GM10266 (cell line): ENCODE measurements at regions not wholly inside any gene's neighbourhood (a gene's known extent, or its start where the extent isn't known, plus 50 kb on each side); places are given as distances from the start of the nearest gene placed in this dataset.

Experiments
- DNase-seq: peaks from one replicate; pipeline ENCODE4 v3.0.0; 2012; ENCODE audit errors: extremely low spot score
- TF ChIP-seq, protein P1 (sequence below): IDR thresholded peaks from 2 replicates; pipeline ENCODE4 v1.5.1; 2012; ENCODE audit warnings: mild to moderate bottlenecking, low read depth; ENCODE audit not compliant: control insufficient read depth, insufficient read depth; ENCODE audit errors: missing control alignments

DNA sequence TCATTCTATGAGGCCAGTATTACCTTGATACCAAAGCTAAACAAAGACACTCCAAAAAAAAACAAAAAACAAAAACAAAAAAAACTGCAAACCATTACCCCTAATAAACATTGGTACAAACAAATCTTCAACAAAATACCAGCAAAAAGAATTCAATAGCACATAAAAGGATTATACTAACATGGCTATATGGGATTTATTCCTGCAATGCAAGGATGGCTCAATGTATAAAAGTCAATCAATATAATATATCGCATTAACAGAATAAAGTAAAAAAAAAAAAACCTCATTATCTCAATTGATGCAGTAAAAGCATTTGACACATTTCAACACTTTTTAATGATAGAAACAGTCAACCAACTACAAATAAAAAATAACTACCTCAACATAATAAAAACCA is 233.3 kb upstream of the NFE2L3 start:
- TF ChIP-seq, protein P1, sequence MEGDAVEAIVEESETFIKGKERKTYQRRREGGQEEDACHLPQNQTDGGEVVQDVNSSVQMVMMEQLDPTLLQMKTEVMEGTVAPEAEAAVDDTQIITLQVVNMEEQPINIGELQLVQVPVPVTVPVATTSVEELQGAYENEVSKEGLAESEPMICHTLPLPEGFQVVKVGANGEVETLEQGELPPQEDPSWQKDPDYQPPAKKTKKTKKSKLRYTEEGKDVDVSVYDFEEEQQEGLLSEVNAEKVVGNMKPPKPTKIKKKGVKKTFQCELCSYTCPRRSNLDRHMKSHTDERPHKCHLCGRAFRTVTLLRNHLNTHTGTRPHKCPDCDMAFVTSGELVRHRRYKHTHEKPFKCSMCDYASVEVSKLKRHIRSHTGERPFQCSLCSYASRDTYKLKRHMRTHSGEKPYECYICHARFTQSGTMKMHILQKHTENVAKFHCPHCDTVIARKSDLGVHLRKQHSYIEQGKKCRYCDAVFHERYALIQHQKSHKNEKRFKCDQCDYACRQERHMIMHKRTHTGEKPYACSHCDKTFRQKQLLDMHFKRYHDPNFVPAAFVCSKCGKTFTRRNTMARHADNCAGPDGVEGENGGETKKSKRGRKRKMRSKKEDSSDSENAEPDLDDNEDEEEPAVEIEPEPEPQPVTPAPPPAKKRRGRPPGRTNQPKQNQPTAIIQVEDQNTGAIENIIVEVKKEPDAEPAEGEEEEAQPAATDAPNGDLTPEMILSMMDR, result no peak
- DNase-seq, result no peak

DNA sequence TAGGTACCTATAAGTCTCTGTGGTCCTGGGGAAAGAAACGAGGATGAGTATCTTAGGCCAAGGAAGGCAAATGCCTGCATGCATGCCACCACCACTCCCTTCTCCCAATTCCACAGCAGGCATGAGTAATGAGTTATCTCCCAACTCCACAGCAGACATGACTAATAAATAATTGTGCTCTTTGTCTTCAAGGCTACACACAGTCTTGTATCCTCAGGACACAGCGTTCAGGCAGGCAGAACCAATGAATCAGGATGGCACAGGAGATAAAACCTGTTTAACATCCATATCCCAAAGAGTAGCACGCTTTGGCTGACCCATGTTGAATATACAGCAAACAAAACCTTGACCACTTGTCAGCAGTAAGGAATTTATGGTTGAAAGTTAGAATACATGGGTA is 229.7 kb upstream of the NFE2L3 start:
- TF ChIP-seq, protein P1, result no peak
- no peak for DNase-seq

DNA sequence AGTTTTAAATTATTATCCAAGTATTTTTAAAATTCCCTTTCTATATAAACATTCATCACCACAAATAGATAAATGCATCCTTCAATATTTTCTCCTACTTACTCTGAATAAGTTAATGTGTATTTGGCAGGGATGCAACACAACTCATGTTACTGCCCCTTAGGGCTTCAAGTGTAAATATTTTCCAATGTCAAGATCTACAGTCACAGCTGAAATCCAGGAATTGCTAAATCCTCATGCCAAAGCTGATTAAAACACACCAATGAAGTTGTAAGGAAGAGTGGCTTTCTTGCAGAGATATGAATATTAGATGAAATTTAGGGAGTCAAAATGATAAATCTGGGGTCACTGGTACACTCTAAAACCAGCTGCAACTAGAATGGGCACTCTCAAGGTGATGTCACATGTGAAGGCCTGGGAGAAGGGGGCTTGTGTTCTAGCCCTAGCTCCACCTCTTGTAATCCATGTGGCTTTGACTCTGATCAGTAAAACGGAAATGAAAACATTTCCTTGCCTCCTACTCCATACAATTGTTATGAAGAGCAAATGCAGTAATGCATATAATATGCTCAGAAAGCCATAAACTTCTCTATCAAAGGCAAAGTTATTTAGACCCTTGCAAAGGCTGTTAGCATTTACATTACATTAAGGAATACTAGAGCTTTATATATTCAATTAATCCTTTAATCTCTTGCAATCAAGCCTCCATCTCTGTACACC is 228.1 kb upstream of the NFE2L3 start:
- no peak for DNase-seq
- TF ChIP-seq, protein P1, result no peak

DNA sequence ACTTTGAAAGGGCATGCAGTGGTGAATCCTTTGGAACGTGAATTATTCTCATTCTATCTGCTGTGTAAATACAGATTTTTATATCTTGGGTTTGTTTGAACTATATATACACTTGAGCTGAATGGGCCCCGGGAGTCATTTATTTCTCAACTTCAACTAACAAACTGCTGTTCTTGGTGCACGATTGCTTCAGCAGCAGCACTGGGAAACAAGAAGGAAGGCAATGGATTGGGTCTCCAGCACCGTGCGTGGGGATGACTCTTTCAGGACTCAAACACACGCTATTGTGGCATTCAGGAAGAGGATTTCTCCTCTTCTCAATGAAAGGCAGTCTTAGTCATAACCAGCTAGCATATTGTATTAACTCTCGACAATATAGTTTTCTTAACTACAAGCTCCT is 226.0 kb upstream of the NFE2L3 start:
- TF ChIP-seq, protein P1, result no peak
- no peak for DNase-seq

DNA sequence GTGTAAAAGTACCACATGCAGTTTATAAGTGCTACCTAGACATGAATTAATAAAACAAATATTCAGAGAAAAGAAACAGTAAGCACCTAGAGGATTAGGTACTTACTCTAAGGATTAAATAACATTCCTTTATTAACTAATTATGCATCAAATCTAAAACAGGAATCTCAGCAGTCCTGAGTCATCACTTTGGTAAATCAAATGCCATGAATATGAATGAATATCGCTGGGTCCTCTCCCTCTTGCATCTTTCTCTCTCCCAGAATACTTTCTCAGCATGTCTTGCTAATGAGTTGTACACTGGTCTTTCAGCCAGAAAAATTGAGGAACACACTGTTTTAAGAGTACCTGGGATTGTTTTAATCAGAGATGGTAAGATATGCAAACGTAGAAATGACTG is 225.5 kb upstream of the NFE2L3 start:
- no peak for DNase-seq

DNA sequence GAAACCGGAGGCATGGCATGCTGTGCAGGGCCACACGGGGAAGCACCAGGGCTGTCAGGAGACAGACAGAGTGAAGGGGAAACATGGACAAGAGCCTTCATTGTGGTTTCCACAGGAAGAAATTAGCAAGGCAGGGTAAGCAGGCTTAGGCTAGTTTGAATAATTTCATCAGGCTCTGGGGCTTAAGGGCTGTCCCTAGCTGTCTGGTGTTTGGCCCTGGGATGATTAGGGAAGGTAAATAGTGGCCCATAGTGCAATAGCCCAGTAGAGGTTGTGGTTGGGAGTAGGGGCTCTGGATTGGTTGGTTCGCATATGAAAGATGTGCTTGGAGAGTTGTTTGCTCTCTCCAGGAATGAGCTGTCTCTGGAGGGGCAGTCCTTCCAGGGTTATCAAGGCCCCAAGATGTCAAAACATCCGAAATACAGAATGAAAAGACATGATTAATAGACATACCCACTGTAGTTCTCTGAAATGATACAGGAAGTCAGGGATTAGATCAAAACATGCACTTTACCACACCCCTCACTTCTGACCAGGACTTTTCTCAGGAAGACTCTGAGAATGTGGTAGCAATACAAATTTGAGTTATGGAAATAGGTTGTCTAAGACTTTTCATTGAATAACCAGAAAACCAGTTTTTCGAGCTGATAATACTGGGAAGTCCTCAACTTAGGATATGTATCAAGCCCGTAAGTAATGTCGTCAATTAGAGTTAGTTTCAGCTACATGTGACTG is 224.9 kb upstream of the NFE2L3 start:
- no peak for DNase-seq
- TF ChIP-seq, protein P1, result no peak

More for the DNA sequence above, 225.5 kb upstream of the NFE2L3 start:
- TF ChIP-seq, protein P1, result no peak

DNA sequence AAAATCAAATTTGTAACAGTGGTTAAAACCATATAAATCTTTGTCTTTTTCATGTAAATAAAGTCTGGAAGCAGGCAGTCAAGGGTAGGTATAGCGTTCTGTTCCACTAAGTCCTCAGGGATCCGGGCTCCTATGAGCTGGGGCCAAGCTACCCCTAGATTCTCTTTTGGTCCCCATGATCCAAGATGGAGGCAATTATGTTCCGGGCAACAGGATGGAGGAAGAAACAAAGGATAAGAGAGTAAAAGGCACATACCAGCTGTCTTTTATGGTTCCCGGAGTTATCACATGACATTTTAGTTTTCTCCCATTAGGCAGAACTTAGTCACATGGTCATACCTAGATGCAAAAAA is 224.4 kb upstream of the NFE2L3 start:
- TF ChIP-seq, protein P1, result no peak
- no peak for DNase-seq
